Activated naive CD8-positive, alpha-beta T cell treated with anti-CD3 and anti-CD28 coated beads for 36 hours (primary cell): ENCODE measurements at regions not wholly inside any gene's neighbourhood (a gene's known extent, or its start where the extent isn't known, plus 50 kb on each side); places are given as distances from the start of the nearest gene placed in this dataset.

ENCODE experiments used
- DNase-seq: peaks from one replicate; pipeline ENCODE4 v3.0.0; 2021
- H3K27ac Mint-ChIP-seq: one replicate; pipeline ENCODE4 v1.8.0; 2022; ENCODE audit warnings: mild to moderate bottlenecking, moderate library complexity, mixed read lengths
- H3K27me3 Mint-ChIP-seq: one replicate; pipeline ENCODE4 v1.8.0; 2022; ENCODE audit warnings: mild to moderate bottlenecking, mixed read lengths
- H3K36me3 Mint-ChIP-seq: one replicate; pipeline ENCODE4 v1.8.0; 2021; ENCODE audit warnings: mild to moderate bottlenecking, mixed read lengths
- H3K4me1 Mint-ChIP-seq: one replicate; pipeline ENCODE4 v1.8.0; 2021; ENCODE audit warnings: mixed read lengths
- H3K4me3 Mint-ChIP-seq: one replicate; pipeline ENCODE4 v1.8.0; 2022; ENCODE audit warnings: mild to moderate bottlenecking, moderate library complexity, mixed read lengths
- H3K9me3 Mint-ChIP-seq: one replicate; pipeline ENCODE4 v1.8.0; 2022; ENCODE audit warnings: mixed read lengths

DNA sequence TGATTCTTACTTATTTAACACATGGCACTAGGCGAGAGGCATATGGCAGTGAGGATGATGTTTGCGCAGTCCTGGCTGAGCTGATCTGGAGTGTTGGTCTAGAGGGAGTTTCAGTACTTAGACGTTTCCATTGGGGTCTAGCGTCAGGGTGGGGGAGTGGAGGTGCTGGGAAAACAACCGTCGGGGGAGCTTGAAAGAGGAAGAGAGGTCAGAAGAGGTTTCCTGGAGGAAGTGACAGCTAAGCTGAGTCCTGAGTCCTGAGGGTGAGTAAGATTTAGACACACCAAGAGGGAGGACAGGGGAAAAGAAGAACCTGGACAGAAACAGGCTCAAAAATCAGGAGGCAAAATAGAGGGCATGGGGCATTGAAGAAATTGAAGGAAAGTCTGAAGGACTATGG is 81.4 kb downstream of the ALOX5AP start:
- H3K36me3 Mint-ChIP-seq, result no peaks in the 10 kb centered on the region
- H3K27ac Mint-ChIP-seq, result no peak overlapping the region
- H3K27me3 Mint-ChIP-seq, result no peaks in the 10 kb centered on the region
- H3K4me1 Mint-ChIP-seq, result no peaks in the 10 kb centered on the region
- H3K4me3 Mint-ChIP-seq, result no peak overlapping the region
- DNase-seq, result no peak
- H3K9me3 Mint-ChIP-seq, result no peaks in the 10 kb centered on the region

GRCh38 chr13:30818323-30818960 is 83.1 kb downstream of the ALOX5AP start:
- Mint-ChIP-seq H3K36me3 (no peaks in the 10 kb centered on the region), H3K27me3 (peaks cover 2% of the 10 kb centered on the region), H3K27ac (no peak overlapping the region), H3K4me1 (peaks cover 4% of the 10 kb centered on the region), H3K4me3 (no peak overlapping the region), H3K9me3 (no peaks in the 10 kb centered on the region)
- DNase-seq, result no peak

- peaks cover 2% of the 10 kb centered on the region for H3K27me3 Mint-ChIP-seq
Observed at GRCh38 chr13:30819136-30819888, 84.0 kb downstream of the ALOX5AP start.

DNA sequence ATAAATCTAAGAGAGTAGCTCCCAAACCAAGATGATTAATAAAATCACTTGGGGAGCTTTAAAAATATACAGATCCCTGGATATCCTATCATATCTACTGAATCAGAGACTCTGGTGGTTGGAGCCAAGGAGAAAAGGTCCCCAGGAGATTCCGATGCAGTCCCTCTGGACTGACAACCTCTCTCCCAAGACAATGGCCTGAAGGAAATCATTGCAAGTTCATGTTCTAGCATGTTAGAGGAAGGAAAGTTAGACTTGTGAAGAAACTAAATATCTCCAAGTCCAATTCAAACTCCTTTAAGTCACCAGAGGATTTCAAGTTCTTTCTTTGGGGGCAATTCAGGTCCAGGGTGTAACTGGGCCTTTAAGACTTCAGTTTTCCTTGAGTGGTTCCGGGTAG is 84.7 kb upstream of the MEDAG start:
- Mint-ChIP-seq H3K27ac (no peak overlapping the region), H3K9me3 (no peaks in the 10 kb centered on the region), H3K27me3 (peaks cover 2% of the 10 kb centered on the region), H3K36me3 (no peaks in the 10 kb centered on the region), H3K4me1 (peaks cover 4% of the 10 kb centered on the region), H3K4me3 (no peak overlapping the region)
- no peak for DNase-seq

More at GRCh38 chr13:30819136-30819888, 84.0 kb downstream of the ALOX5AP start:
- no peak overlapping the region for H3K27ac Mint-ChIP-seq
- peaks cover 4% of the 10 kb centered on the region for H3K4me1 Mint-ChIP-seq
- H3K9me3 Mint-ChIP-seq, result no peaks in the 10 kb centered on the region
- H3K36me3 Mint-ChIP-seq, result no peaks in the 10 kb centered on the region
- no peak for DNase-seq
- H3K4me3 Mint-ChIP-seq, result no peak overlapping the region

GRCh38 chr13:30824651-30825050 is 81.4 kb upstream of the MEDAG start:
- H3K4me1 Mint-ChIP-seq, result peaks cover 4% of the 10 kb centered on the region
- H3K9me3 Mint-ChIP-seq, result no peaks in the 10 kb centered on the region
- H3K36me3 Mint-ChIP-seq, result no peaks in the 10 kb centered on the region
- H3K27ac Mint-ChIP-seq, result no peak overlapping the region
- H3K4me3 Mint-ChIP-seq, result no peak overlapping the region
- no peak for DNase-seq
- H3K27me3 Mint-ChIP-seq, result peaks cover 2% of the 10 kb centered on the region

GRCh38 chr13:30826911-30827577 is 79.0 kb upstream of the MEDAG start:
- no peak for DNase-seq
- no peaks in the 10 kb centered on the region for H3K9me3 Mint-ChIP-seq
- H3K4me3 Mint-ChIP-seq, result no peak overlapping the region
- H3K27ac Mint-ChIP-seq, result no peak overlapping the region
- peaks cover 4% of the 10 kb centered on the region for H3K4me1 Mint-ChIP-seq
- peaks cover 6% of the 10 kb centered on the region for H3K27me3 Mint-ChIP-seq
- H3K36me3 Mint-ChIP-seq, result no peaks in the 10 kb centered on the region

DNA sequence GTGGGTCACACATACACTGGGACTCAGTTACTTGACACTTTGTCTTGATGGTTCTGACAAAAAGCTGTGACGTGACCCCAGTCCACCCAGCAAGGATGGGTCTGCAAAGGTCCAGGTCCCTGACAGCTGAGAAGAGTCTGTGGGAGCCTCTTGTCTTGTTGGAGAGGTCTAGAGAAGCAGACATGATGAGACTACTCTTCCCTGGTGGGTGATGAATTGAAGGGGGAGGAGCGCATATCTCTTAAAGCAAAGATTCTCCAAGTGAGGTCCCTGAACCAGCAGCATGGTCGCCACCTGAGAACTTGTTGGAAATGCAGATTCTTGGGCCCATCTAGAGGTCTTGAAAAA is 78.5 kb upstream of the MEDAG start:
- no peak for DNase-seq
- Mint-ChIP-seq H3K9me3 (no peaks in the 10 kb centered on the region), H3K4me3 (no peak overlapping the region), H3K27ac (no peak overlapping the region), H3K27me3 (peaks cover 6% of the 10 kb centered on the region), H3K36me3 (no peaks in the 10 kb centered on the region), H3K4me1 (peaks cover 4% of the 10 kb centered on the region)

DNA sequence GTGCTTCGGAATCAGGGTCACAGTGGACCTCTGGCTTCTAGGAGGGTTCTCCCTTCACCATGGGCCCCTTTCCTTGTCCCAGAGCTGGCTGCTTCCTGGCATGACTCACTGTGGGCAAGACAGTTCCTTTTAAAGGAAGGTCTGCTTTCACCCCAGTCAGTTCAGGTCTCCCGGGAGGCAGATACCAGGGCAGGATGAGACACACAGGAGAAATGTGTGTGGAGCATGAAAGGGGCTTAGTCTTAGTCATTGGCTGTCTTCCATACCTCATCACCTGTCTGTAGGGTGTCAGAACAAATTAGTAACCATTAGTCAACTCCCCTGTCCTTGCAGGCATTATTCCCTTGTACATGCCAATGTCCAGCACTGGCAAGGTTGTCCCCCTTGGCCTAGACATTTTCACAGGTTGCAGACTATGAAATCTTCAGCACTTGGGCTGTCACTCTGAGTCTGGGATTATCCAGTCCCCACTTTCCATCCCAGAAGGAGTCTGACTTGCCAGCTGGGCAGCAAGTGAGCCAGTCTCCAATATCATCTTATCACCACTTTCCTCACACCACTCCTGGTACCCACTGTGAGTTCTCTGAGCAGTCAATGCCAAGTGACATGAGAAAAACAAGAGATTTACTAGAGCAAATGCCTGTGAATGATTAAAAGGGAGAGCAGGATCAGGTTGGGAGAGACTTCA is 76.8 kb upstream of the MEDAG start:
- Mint-ChIP-seq H3K27ac (no peak overlapping the region), H3K4me3 (no peak overlapping the region), H3K9me3 (no peaks in the 10 kb centered on the region), H3K4me1 (peaks cover 2% of the 10 kb centered on the region), H3K36me3 (no peaks in the 10 kb centered on the region), H3K27me3 (peaks cover 9% of the 10 kb centered on the region)
- no peak for DNase-seq

DNA sequence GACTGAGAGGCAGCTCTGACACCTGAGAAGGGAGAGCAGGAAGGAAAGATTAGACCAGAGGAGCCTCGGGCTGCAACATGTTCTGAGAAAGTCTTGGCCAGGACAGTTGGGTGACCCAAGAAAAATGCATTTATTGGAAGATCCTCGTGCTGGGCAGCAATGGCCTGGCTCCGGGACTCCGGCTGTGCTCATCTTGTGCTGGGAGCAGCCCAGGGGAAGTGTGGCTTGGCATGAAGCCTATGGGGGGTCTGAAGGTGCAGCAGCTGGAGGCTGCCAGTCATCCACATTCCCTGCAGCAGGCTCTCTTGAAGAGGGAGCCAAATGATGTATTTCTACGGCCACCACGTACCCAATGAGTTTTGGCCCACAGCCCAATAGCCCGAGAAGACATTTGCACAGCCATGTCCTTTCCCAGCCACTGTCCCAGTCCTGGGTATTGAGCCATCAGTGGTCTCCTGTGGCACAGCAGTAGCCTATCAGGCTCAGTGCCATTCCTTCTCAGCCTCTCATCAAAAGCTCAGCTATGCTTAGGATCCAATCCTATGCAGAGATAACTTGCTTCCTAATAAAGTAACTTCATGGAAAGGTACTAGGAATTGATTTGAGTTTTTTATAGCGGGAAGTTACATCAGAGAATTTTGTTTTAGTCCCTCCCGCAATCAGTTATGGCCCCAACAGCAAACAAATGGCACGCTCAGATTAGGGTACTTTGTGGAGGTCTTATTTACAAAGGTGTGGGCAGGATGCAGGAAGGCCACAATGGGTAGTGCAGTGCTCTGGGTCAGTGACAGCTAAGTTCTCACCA is 76.0 kb upstream of the MEDAG start:
- Mint-ChIP-seq H3K4me3 (no peak overlapping the region), H3K36me3 (no peaks in the 10 kb centered on the region), H3K4me1 (peaks cover 2% of the 10 kb centered on the region), H3K9me3 (no peaks in the 10 kb centered on the region), H3K27ac (no peak overlapping the region), H3K27me3 (peaks cover 9% of the 10 kb centered on the region)
- DNase-seq, result no peak

DNA sequence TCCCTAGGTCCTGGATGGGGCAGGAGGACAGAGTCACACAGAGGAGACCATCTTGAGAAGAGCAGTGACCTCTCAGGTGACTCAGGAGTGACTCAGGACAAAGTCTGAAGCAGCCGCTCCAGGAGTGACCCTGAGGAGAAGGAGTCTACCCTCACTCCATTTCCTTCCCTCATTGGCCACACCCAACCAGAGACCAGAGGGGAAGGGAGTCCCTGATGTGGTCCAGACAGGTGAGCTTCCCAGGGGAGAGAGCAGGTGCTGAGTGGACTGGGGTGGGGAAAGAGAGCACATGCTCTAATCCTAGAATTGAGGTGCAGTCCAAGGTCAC is 75.5 kb upstream of the MEDAG start:
- Mint-ChIP-seq H3K4me1 (peaks cover 2% of the 10 kb centered on the region), H3K4me3 (no peak overlapping the region), H3K27me3 (peaks cover 11% of the 10 kb centered on the region), H3K27ac (no peak overlapping the region), H3K36me3 (no peaks in the 10 kb centered on the region), H3K9me3 (no peaks in the 10 kb centered on the region)
- no peak for DNase-seq

- Mint-ChIP-seq H3K4me1 (peaks cover 2% of the 10 kb centered on the region), H3K36me3 (no peaks in the 10 kb centered on the region), H3K4me3 (no peak overlapping the region), H3K27me3 (peaks cover 13% of the 10 kb centered on the region), H3K9me3 (no peaks in the 10 kb centered on the region), H3K27ac (no peak overlapping the region)
- no peak for DNase-seq
Observed at GRCh38 chr13:30831515-30831914, 74.6 kb upstream of the MEDAG start.

GRCh38 chr13:30832377-30832776 is 73.7 kb upstream of the MEDAG start:
- no peaks in the 10 kb centered on the region for H3K36me3 Mint-ChIP-seq
- H3K4me1 Mint-ChIP-seq, result peaks cover 2% of the 10 kb centered on the region
- peaks cover 13% of the 10 kb centered on the region for H3K27me3 Mint-ChIP-seq
- H3K4me3 Mint-ChIP-seq, result no peak overlapping the region
- DNase-seq, result no peak
- H3K9me3 Mint-ChIP-seq, result no peaks in the 10 kb centered on the region
- no peak overlapping the region for H3K27ac Mint-ChIP-seq

DNA sequence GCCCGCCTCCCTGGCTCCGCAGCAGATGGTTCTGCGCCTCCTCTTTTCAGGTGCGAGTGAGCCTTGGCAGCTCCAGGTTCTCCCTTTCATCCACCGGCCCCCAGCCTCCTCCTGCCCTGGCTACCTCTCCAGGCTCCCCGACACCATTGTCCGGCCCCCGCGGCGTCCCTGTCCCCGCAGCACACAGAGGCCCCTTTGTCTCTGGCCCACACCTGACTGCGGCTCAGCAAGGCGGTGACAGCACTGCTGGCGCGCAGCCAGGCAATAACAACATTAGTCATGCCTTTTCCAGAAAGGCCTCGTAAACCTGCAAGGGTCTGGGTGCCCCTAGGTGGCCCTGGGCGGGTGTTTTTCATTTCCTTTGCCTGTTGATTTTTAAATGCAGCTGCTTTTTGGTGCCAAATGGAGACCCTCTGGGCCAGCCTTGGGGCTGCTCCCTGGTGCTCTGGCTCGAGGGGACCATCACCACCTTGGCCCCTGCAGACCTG is 73.2 kb upstream of the MEDAG start:
- Mint-ChIP-seq H3K9me3 (no peaks in the 10 kb centered on the region), H3K27ac (no peak overlapping the region), H3K4me3 (no peak overlapping the region), H3K4me1 (peaks cover 2% of the 10 kb centered on the region), H3K27me3 (peaks cover 13% of the 10 kb centered on the region), H3K36me3 (no peaks in the 10 kb centered on the region)
- DNase-seq, result peak; percentile 57

- H3K27ac Mint-ChIP-seq, result no peak overlapping the region
- H3K36me3 Mint-ChIP-seq, result no peaks in the 10 kb centered on the region
- peaks cover 2% of the 10 kb centered on the region for H3K4me1 Mint-ChIP-seq
Observed at GRCh38 chr13:30835442-30835841, 70.6 kb upstream of the MEDAG start.

More at GRCh38 chr13:30835442-30835841, 70.6 kb upstream of the MEDAG start:
- no peak for DNase-seq
- H3K9me3 Mint-ChIP-seq, result no peaks in the 10 kb centered on the region
- no peak overlapping the region for H3K4me3 Mint-ChIP-seq
- H3K27me3 Mint-ChIP-seq, result peaks cover 13% of the 10 kb centered on the region
